Mammary epithelial cell (primary cell): ENCODE measurements at regions not wholly inside any gene's neighbourhood (a gene's known extent, or its start where the extent isn't known, plus 50 kb on each side); places are given as distances from the start of the nearest gene placed in this dataset.

Source experiments
- CTCF ChIP-seq, 2 donors: IDR thresholded peaks in 1 of 2; conservative IDR thresholded peaks in 1 of 2; 2 replicates each; pipeline ENCODE4 v1.5.1; 2011 to 2012; ENCODE audit warnings: inconsistent platforms in 2 of 2, low read length in 2 of 2, mild to moderate bottlenecking in 2 of 2, control low read depth in 1 of 2, low read depth in 1 of 2; ENCODE audit not compliant: insufficient read depth in 1 of 2; ENCODE audit errors: extremely low read depth in 1 of 2
- EZH2 ChIP-seq: IDR thresholded peaks from 2 replicates; pipeline ENCODE4 v1.6.1; 2012; ENCODE audit warnings: low read length, inconsistent platforms, borderline replicate concordance

DNA sequence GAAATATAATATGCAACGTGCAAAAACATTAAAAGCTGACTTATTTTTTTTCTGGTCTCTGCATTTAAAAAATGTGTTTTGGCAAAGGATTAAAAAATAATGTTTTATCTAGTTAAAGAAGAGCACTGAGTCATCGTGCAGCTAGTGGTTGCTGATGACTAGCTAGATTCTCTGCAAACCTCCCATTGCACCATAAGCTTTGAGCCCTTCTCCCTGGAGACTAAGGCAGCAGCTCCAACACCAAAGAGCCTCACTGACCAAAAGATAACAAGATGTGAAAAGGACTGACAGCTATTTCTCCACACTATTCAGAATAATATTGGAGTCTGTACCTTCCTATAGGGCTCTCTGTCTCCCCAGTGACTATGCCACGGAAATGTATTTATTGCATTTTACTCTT is 424.3 kb downstream of the SLITRK2 start:
- TF ChIP-seq CTCF (conservative IDR thresholded peaks at IDR 0.05 in 1 of 2, IDR thresholded peaks at IDR 0.05 in 1 of 2; ENCODE audit: extremely low read depth in 1 of 2, insufficient read depth in 1 of 2, low read depth in 1 of 2, low read length in 2 of 2), result no peak
- TF ChIP-seq EZH2, result no peak
